ENCODE measurements at regions not wholly inside any gene's neighbourhood (a gene's known extent, or its start where the extent isn't known, plus 50 kb on each side); places are given as distances from the start of the nearest gene placed in this dataset.

DNA sequence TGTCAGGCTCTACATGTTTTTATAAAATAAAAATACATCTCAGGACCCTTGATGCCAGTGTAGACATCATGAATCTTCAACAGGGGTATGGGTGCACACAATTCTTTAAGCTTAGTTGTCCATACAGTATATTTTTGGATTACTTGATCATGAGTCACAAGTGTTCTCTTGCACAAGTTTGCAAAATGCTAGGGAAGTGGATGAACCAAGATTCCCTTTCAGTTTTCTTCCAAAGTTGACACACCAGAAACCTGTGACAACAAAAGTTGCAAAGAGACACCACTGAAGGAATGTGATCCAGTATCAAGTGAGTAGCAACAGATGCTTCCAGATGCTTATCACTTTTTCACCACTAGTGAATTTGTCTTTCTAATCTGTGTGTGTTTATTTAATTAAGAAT, 1021.2 kb downstream of the PCDH7 start:
- TF ChIP-seq, protein P1, sequence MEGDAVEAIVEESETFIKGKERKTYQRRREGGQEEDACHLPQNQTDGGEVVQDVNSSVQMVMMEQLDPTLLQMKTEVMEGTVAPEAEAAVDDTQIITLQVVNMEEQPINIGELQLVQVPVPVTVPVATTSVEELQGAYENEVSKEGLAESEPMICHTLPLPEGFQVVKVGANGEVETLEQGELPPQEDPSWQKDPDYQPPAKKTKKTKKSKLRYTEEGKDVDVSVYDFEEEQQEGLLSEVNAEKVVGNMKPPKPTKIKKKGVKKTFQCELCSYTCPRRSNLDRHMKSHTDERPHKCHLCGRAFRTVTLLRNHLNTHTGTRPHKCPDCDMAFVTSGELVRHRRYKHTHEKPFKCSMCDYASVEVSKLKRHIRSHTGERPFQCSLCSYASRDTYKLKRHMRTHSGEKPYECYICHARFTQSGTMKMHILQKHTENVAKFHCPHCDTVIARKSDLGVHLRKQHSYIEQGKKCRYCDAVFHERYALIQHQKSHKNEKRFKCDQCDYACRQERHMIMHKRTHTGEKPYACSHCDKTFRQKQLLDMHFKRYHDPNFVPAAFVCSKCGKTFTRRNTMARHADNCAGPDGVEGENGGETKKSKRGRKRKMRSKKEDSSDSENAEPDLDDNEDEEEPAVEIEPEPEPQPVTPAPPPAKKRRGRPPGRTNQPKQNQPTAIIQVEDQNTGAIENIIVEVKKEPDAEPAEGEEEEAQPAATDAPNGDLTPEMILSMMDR (IDR thresholded peaks at IDR 0.05), result no peak
- no peak for TF ChIP-seq POLR2A (IDR thresholded peaks at IDR 0.05)
